B cell (primary cell): ENCODE measurements at regions not wholly inside any gene's neighbourhood (a gene's known extent, or its start where the extent isn't known, plus 50 kb on each side); places are given as distances from the start of the nearest gene placed in this dataset.

Source experiments
- ATAC-seq: fragments of 200-7000 bp; cut with Tn5 transposase; one replicate; pipeline ENCODE4 v1.10.0; 2021; ENCODE audit warnings: low read depth, mild to moderate bottlenecking, moderate number of reproducible peaks, moderate library complexity
- CTCF ChIA-PET: fragments of 350-600 bp; sonication (Branson Sonifier 250); formaldehyde crosslinking; loops from one replicate; lab custom pipeline; 2021; ENCODE audit warnings: antibody characterized with exemption, inconsistent platforms; lab: Charles Lee
- POLR2A ChIA-PET: fragments of 350-600 bp; sonication (Branson Sonifier 250); formaldehyde crosslinking; loops from one replicate; lab custom pipeline; 2021; ENCODE audit warnings: antibody characterized with exemption; lab: Charles Lee
- DNase-seq: peaks from one replicate; pipeline ENCODE4 v3.0.0; 2013
- H2AFZ ChIP-seq: 2 replicates; pipeline ENCODE4 v1.6.1; 2012; ENCODE audit warnings: mild to moderate bottlenecking, low read depth, low read length; ENCODE audit not compliant: insufficient read depth, poor library complexity, severe bottlenecking
- H3K27ac ChIP-seq, 2 donors: 1 replicate in 1 of 2; 2 replicates in 1 of 2; pipeline ENCODE4 v1.5.1; 2012 to 2013; ENCODE audit warnings: low read length in 2 of 2, mild to moderate bottlenecking in 2 of 2, moderate library complexity in 1 of 2
- H3K27me3 ChIP-seq, 4 experiments: fragments of 200-600 bp in 1 of 4; sonication (generic) in 1 of 4; replicated peaks in 1 of 4; 1 replicate in 2 of 4; 2 replicates in 2 of 4; pipeline versions ENCODE4 v1.6.1 to v1.7.0; 2013 to 2016; ENCODE audit warnings: low read length in 3 of 4, mild to moderate bottlenecking in 2 of 4, mixed read lengths in 1 of 4, moderate library complexity in 1 of 4; ENCODE audit not compliant: insufficient read depth in 4 of 4, control insufficient read depth in 3 of 4; ENCODE audit errors: control extremely low read depth in 1 of 4
- H3K36me3 ChIP-seq, 2 experiments: replicated peaks in 1 of 2; 1 replicate in 1 of 2; 2 replicates in 1 of 2; pipeline versions ENCODE4 v1.6.1 to v1.7.1; 2013; ENCODE audit warnings: low read length in 1 of 2; ENCODE audit not compliant: insufficient read depth in 2 of 2, control insufficient read depth in 1 of 2; ENCODE audit errors: control extremely low read depth in 1 of 2, extremely low read depth in 1 of 2
- H3K4me1 ChIP-seq, 2 donors: fragments of 200-600 bp in 1 of 2; sonication (generic) in 1 of 2; 1 replicate in 1 of 2; 2 replicates in 1 of 2; pipeline versions ENCODE4 v1.5.1 to v1.6.1; 2013 to 2017; ENCODE audit warnings: low read length in 2 of 2; ENCODE audit not compliant: control insufficient read depth in 2 of 2, insufficient read depth in 2 of 2
- H3K4me2 ChIP-seq: replicated peaks from 2 replicates; pipeline ENCODE3; 2012; ENCODE audit warnings: mild to moderate bottlenecking, low read depth, low read length; ENCODE audit not compliant: poor library complexity, severe bottlenecking
- H3K4me3 ChIP-seq, 5 experiments: fragments of 200-600 bp in 1 of 5; sonication (generic) in 1 of 5; 1 replicate in 3 of 5; 2 replicates in 2 of 5; pipeline versions ENCODE4 v1.5.1 to v1.7.0; 2011 to 2016; ENCODE audit warnings: low read length in 4 of 5, mild to moderate bottlenecking in 4 of 5, low read depth in 2 of 5, control low read depth in 1 of 5, moderate library complexity in 1 of 5; ENCODE audit not compliant: insufficient read depth in 1 of 5; ENCODE audit errors: control extremely low read depth in 1 of 5, extremely low read depth in 1 of 5
- H3K79me2 ChIP-seq: fragments of 200-600 bp; sonication (generic); one replicate; pipeline ENCODE4 v1.6.0; 2016; ENCODE audit warnings: low read length; ENCODE audit not compliant: control insufficient read depth, insufficient read depth
- H3K9ac ChIP-seq: fragments of 200-600 bp; sonication (generic); 2 replicates; pipeline ENCODE4 v1.6.1; 2017; ENCODE audit warnings: mild to moderate bottlenecking, low read length, moderate library complexity
- H3K9me3 ChIP-seq, 3 donors: one replicate each; pipeline versions ENCODE4 v1.6.1 to v1.7.1; 2013; ENCODE audit warnings: low read length in 2 of 3; ENCODE audit not compliant: control insufficient read depth in 2 of 3, insufficient read depth in 1 of 3; ENCODE audit errors: control extremely low read depth in 1 of 3
- H4K20me1 ChIP-seq: 2 replicates; pipeline ENCODE4 v1.6.0; 2012; ENCODE audit warnings: mild to moderate bottlenecking, low read length; ENCODE audit not compliant: insufficient read depth, control insufficient read depth, poor library complexity, severe bottlenecking
- H3K27ac Mint-ChIP-seq: one replicate; pipeline ENCODE4 v1.8.0; 2021; ENCODE audit warnings: mixed read lengths
- H3K27me3 Mint-ChIP-seq: one replicate; pipeline ENCODE4 v1.8.0; 2021; ENCODE audit warnings: mixed read lengths
- H3K4me1 Mint-ChIP-seq: one replicate; pipeline ENCODE4 v1.8.0; 2021; ENCODE audit warnings: mixed read lengths
- H3K4me3 Mint-ChIP-seq: one replicate; pipeline ENCODE4 v1.8.0; 2021; ENCODE audit warnings: mixed read lengths
- H3K9me3 Mint-ChIP-seq: one replicate; pipeline ENCODE4 v1.8.0; 2022; ENCODE audit warnings: mixed read lengths; ENCODE audit not compliant: insufficient read depth
- CTCF ChIP-seq: fragments of 200-600 bp; IDR thresholded peaks from one replicate; pipeline ENCODE4 v1.8.0; 2022; ENCODE audit warnings: antibody characterized with exemption, mild to moderate bottlenecking
- EZH2 ChIP-seq: IDR thresholded peaks from 2 replicates; pipeline ENCODE4 v1.6.1; 2012; ENCODE audit warnings: borderline replicate concordance, low read depth, mild to moderate bottlenecking, moderate library complexity, low read length; ENCODE audit not compliant: insufficient read depth, poor library complexity, severe bottlenecking
- WGBS: methylation state at CpG from one replicate; pipeline ENCODE4 v1.1.5; 2013; ENCODE audit warnings: missing lambda C conversion rate; ENCODE audit not compliant: insufficient coverage; 5-methylcytosine and 5-hydroxymethylcytosine counted together
- intact Hi-C: fragments of 100-400 bp; cut with micrococcal nuclease; formaldehyde crosslinking; loops from one replicate; pipeline ENCODE4 v1.10.0; 2022

GRCh38 chr10:54904833-54905232 is 103.8 kb upstream of the PCDH15 start:
- H4K20me1 ChIP-seq, result no peaks in the 10 kb centered on the region
- WGBS, result no CpG with 5 or more reads among the region's 1 CpG
- no peak overlapping the region for H3K4me3 ChIP-seq
- ATAC-seq (no peak), DNase-seq (no peak)
- no peaks in the 10 kb centered on the region for H3K4me1 ChIP-seq
- H2AFZ ChIP-seq, result no peak overlapping the region
- H3K9ac ChIP-seq, result no peak overlapping the region
- TF ChIP-seq CTCF (no peak), EZH2 (no peak)
- intact Hi-C loops, result no loop called here
- Mint-ChIP-seq H3K9me3 (no peaks in the 10 kb centered on the region), H3K4me3 (no peak overlapping the region), H3K27ac (no peak overlapping the region), H3K27me3 (no peaks in the 10 kb centered on the region), H3K4me1 (no peaks in the 10 kb centered on the region)
- no peak overlapping the region for H3K4me2 ChIP-seq
- no peaks in the 10 kb centered on the region for H3K27me3 ChIP-seq
- H3K9me3 ChIP-seq, result peaks cover 0 to 19% (median 0%) of the 10 kb centered on the region in 3 donors
- H3K27ac ChIP-seq, result no peak overlapping the region
- ChIA-PET CTCF (no interaction called here), POLR2A (no interaction called here)
- H3K79me2 ChIP-seq, result no peaks in the 10 kb centered on the region
- no peaks in the 10 kb centered on the region for H3K36me3 ChIP-seq

- intact Hi-C loops, result no loop called here
Observed at GRCh38 chr10:54903745-54904144, 102.7 kb upstream of the PCDH15 start.

More at GRCh38 chr10:54903745-54904144, 102.7 kb upstream of the PCDH15 start:
- Histone ChIP-seq H2AFZ (no peak overlapping the region), H3K27me3 (no peaks in the 10 kb centered on the region), H3K4me1 (no peaks in the 10 kb centered on the region), H3K9me3 (peaks cover 0 to 8% (median 0%) of the 10 kb centered on the region in 3 donors), H3K79me2 (no peaks in the 10 kb centered on the region), H3K4me3 (no peak overlapping the region), H3K27ac (no peak overlapping the region), H3K36me3 (no peaks in the 10 kb centered on the region), H3K9ac (no peak overlapping the region), H3K4me2 (no peak overlapping the region), H4K20me1 (no peaks in the 10 kb centered on the region)
- Mint-ChIP-seq H3K9me3 (no peaks in the 10 kb centered on the region), H3K27ac (no peak overlapping the region), H3K4me1 (no peaks in the 10 kb centered on the region), H3K27me3 (no peaks in the 10 kb centered on the region), H3K4me3 (no peak overlapping the region)
- ChIA-PET CTCF (no interaction called here), POLR2A (no interaction called here)
- DNase-seq (no peak), ATAC-seq (no peak)
- TF ChIP-seq CTCF (no peak), EZH2 (no peak)
- WGBS, result no CpG with 5 or more reads among the region's 1 CpG
